Neural progenitor cell (in vitro differentiated cells): ENCODE measurements at regions not wholly inside any gene's neighbourhood (a gene's known extent, or its start where the extent isn't known, plus 50 kb on each side); places are given as distances from the start of the nearest gene placed in this dataset.

Experiments
- DNase-seq: peaks from one replicate; pipeline ENCODE4 v3.0.0-alpha.2; 2016; ENCODE audit warnings: low spot score
- H2AFZ ChIP-seq: fragments of 200-600 bp; sonication (generic); replicated peaks from 2 replicates; pipeline ENCODE4 v1.6.1; 2016; ENCODE audit warnings: antibody characterized with exemption
- H3F3A ChIP-seq: fragments of 200-600 bp; sonication (generic); 2 replicates; pipeline ENCODE4 v1.6.1; 2016; ENCODE audit warnings: antibody characterized with exemption, low read depth
- H3K27ac ChIP-seq: fragments of 200-600 bp; sonication (generic); 2 replicates; pipeline ENCODE4 v1.5.1; 2016; ENCODE audit warnings: mild to moderate bottlenecking
- H3K27me3 ChIP-seq: fragments of 200-600 bp; sonication (generic); 2 replicates; pipeline ENCODE4 v1.6.1; 2016; ENCODE audit warnings: mild to moderate bottlenecking, moderate library complexity
- H3K36me3 ChIP-seq: fragments of 200-600 bp; sonication (generic); 2 replicates; pipeline ENCODE4 v1.5.1; 2016
- H3K4me1 ChIP-seq: fragments of 200-600 bp; sonication (generic); 2 replicates; pipeline ENCODE4 v1.6.1; 2016; ENCODE audit warnings: mixed run types
- H3K4me2 ChIP-seq: fragments of 200-600 bp; sonication (generic); 2 replicates; pipeline ENCODE4 v1.6.1; 2016
- H3K4me3 ChIP-seq: fragments of 200-600 bp; sonication (generic); 2 replicates; pipeline ENCODE4 v1.5.1; 2016
- H3K79me2 ChIP-seq: fragments of 200-600 bp; sonication (generic); 2 replicates; pipeline ENCODE4 v1.6.1; 2016; ENCODE audit warnings: low read depth
- H3K9ac ChIP-seq: fragments of 200-600 bp; sonication (generic); 2 replicates; pipeline ENCODE4 v1.6.1; 2016
- H3K9me3 ChIP-seq: fragments of 200-600 bp; sonication (generic); 2 replicates; pipeline ENCODE4 v1.5.1; 2016; ENCODE audit warnings: low read depth
- H4K20me1 ChIP-seq: fragments of 200-600 bp; sonication (generic); 2 replicates; pipeline ENCODE4 v1.6.1; 2016; ENCODE audit warnings: low read depth
- H3K27ac Mint-ChIP-seq: 3 replicates; pipeline ENCODE4 v1.8.0; 2021; ENCODE audit warnings: mixed read lengths
- H3K27me3 Mint-ChIP-seq: 2 replicates; pipeline ENCODE4 v1.8.0; 2022; ENCODE audit warnings: low read depth, mild to moderate bottlenecking, inconsistent platforms, moderate library complexity, mixed read lengths; ENCODE audit not compliant: insufficient read depth
- H3K36me3 Mint-ChIP-seq: 3 replicates; pipeline ENCODE4 v1.8.0; 2021; ENCODE audit warnings: mixed read lengths
- H3K4me1 Mint-ChIP-seq: 3 replicates; pipeline ENCODE4 v1.8.0; 2021; ENCODE audit warnings: mixed read lengths
- H3K4me3 Mint-ChIP-seq: 3 replicates; pipeline ENCODE4 v1.8.0; 2021; ENCODE audit warnings: mild to moderate bottlenecking, moderate library complexity, mixed read lengths
- H3K9me3 Mint-ChIP-seq: 3 replicates; pipeline ENCODE4 v1.8.0; 2020; ENCODE audit warnings: mixed read lengths
- CTCF ChIP-seq: fragments of 200-600 bp; sonication (generic); IDR thresholded peaks from 2 replicates; pipeline ENCODE4 v1.5.1; 2017; ENCODE audit warnings: antibody characterized with exemption, mild to moderate bottlenecking
- EZH2 ChIP-seq: fragments of 200-600 bp; sonication (generic); IDR thresholded peaks from 2 replicates; pipeline ENCODE4 v1.6.1; 2017; ENCODE audit warnings: antibody characterized with exemption, mild to moderate bottlenecking, moderate library complexity
- EZH2phosphoT487 ChIP-seq: fragments of 200-600 bp; sonication (generic); IDR thresholded peaks from 2 replicates; pipeline ENCODE4 v1.6.1; 2017; ENCODE audit warnings: antibody characterized with exemption

GRCh38 chrX:122790376-122791095, 393.5 kb upstream of the GRIA3 start:
- no peak overlapping the region for H3K27ac ChIP-seq

GRCh38 chrX:122813876-122814275, 370.2 kb upstream of the GRIA3 start:
- Histone ChIP-seq H3K4me2 (no peak overlapping the region), H3K4me1 (no peaks in the 10 kb centered on the region), H3K36me3 (no peaks in the 10 kb centered on the region), H3K27me3 (no peaks in the 10 kb centered on the region), H3F3A (peaks cover 17% of the 10 kb centered on the region), H3K9ac (no peak overlapping the region), H3K79me2 (no peaks in the 10 kb centered on the region), H2AFZ (no peak overlapping the region), H3K27ac (no peak overlapping the region), H3K4me3 (no peak overlapping the region), H3K9me3 (peaks cover 12% of the 10 kb centered on the region), H4K20me1 (no peaks in the 10 kb centered on the region)
- Mint-ChIP-seq H3K9me3 (peaks cover 4% of the 10 kb centered on the region), H3K36me3 (no peaks in the 10 kb centered on the region), H3K4me1 (no peaks in the 10 kb centered on the region), H3K27ac (no peak overlapping the region), H3K27me3 (peaks cover 2% of the 10 kb centered on the region), H3K4me3 (no peak overlapping the region)
- no peak for TF ChIP-seq EZH2phosphoT487
- no peak for TF ChIP-seq CTCF
- no peak for TF ChIP-seq EZH2
- DNase-seq, result no peak

More at GRCh38 chrX:122790376-122791095, 393.5 kb upstream of the GRIA3 start:
- no peaks in the 10 kb centered on the region for H3K36me3 ChIP-seq
- Mint-ChIP-seq H3K4me1 (peaks cover 18% of the 10 kb centered on the region), H3K4me3 (no peak overlapping the region), H3K9me3 (peaks cover 4% of the 10 kb centered on the region), H3K27me3 (no peaks in the 10 kb centered on the region), H3K36me3 (no peaks in the 10 kb centered on the region), H3K27ac (no peak overlapping the region)
- no peak overlapping the region for H3K4me2 ChIP-seq
- H3K79me2 ChIP-seq, result no peaks in the 10 kb centered on the region
- H3K4me1 ChIP-seq, result no peaks in the 10 kb centered on the region
- no peaks in the 10 kb centered on the region for H4K20me1 ChIP-seq
- H3F3A ChIP-seq, result no peaks in the 10 kb centered on the region
- H3K4me3 ChIP-seq, result no peak overlapping the region
- no peak for DNase-seq
- TF ChIP-seq EZH2phosphoT487 (no peak), EZH2 (no peak), CTCF (no peak)
- H3K27me3 ChIP-seq, result no peaks in the 10 kb centered on the region
- H3K9me3 ChIP-seq, result peaks cover 8% of the 10 kb centered on the region
- H2AFZ ChIP-seq, result no peak overlapping the region
- no peak overlapping the region for H3K9ac ChIP-seq

- H3K9me3 ChIP-seq, result peaks cover 11% of the 10 kb centered on the region
- no peak overlapping the region for H3K4me3 ChIP-seq
- H3K27ac Mint-ChIP-seq, result no peak overlapping the region
- no peaks in the 10 kb centered on the region for H3K4me1 Mint-ChIP-seq
- H3K27ac ChIP-seq, result no peak overlapping the region
- no peaks in the 10 kb centered on the region for H3K4me1 ChIP-seq
- H3K4me3 Mint-ChIP-seq, result no peak overlapping the region
- H3K27me3 ChIP-seq, result no peaks in the 10 kb centered on the region
- H3K4me2 ChIP-seq, result no peak overlapping the region
- no peak for DNase-seq
- H3K36me3 Mint-ChIP-seq, result no peaks in the 10 kb centered on the region
- no peak for TF ChIP-seq EZH2phosphoT487
- TF ChIP-seq EZH2, result no peak
- TF ChIP-seq CTCF, result no peak
- no peak overlapping the region for H2AFZ ChIP-seq
- no peaks in the 10 kb centered on the region for H3K36me3 ChIP-seq
- H3K27me3 Mint-ChIP-seq, result peaks cover 2% of the 10 kb centered on the region
- no peak overlapping the region for H3K9ac ChIP-seq
- H3F3A ChIP-seq, result peaks cover 17% of the 10 kb centered on the region
- H4K20me1 ChIP-seq, result no peaks in the 10 kb centered on the region
- H3K9me3 Mint-ChIP-seq, result peaks cover 4% of the 10 kb centered on the region
- no peaks in the 10 kb centered on the region for H3K79me2 ChIP-seq
Observed at GRCh38 chrX:122816288-122816687, 367.8 kb upstream of the GRIA3 start.
